ENCODE measurements at regions not wholly inside any gene's neighbourhood (a gene's known extent, or its start where the extent isn't known, plus 50 kb on each side); places are given as distances from the start of the nearest gene placed in this dataset.

DNA sequence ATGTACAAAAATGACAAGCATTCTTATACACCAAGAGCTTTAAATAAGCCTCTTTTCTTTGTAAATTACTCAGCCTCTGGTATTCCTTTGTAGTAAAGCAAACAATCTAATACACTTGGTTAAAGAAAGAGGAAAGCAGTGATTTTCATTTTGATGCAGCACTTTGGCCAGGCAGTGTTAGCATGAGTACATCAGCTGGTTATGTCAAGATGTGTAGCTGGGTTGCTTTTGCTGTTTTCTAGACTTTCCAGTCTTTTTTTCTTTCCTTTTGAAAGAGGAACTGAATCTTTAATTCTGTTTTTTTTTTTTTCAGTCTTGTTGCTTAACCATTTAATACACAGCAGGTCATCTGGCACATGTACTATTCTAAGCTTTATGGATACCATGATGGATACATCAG lies 167.1 kb upstream of the AADAT start:
- CTCF ChIA-PET, result no interaction called here
- Mint-ChIP-seq H3K27ac (no peak overlapping the region), H3K4me3 (no peak overlapping the region), H3K27me3 (ENCODE audit: low read depth) (no peaks in the 10 kb centered on the region), H3K9me3 (no peaks in the 10 kb centered on the region), H3K36me3 (no peaks in the 10 kb centered on the region), H3K4me1 (peaks cover 12% of the 10 kb centered on the region)
- no peak for TF ChIP-seq ZBTB21 (CRISPR knock-in tag; IDR thresholded peaks at IDR 0.05; ENCODE audit: borderline replicate concordance)
- TF ChIP-seq GABPB1 (CRISPR knock-in tag; IDR thresholded peaks at IDR 0.05), result no peak
- no peak for TF ChIP-seq ZNF121 (CRISPR knock-in tag; IDR thresholded peaks at IDR 0.05)
- TF ChIP-seq, protein P1, sequence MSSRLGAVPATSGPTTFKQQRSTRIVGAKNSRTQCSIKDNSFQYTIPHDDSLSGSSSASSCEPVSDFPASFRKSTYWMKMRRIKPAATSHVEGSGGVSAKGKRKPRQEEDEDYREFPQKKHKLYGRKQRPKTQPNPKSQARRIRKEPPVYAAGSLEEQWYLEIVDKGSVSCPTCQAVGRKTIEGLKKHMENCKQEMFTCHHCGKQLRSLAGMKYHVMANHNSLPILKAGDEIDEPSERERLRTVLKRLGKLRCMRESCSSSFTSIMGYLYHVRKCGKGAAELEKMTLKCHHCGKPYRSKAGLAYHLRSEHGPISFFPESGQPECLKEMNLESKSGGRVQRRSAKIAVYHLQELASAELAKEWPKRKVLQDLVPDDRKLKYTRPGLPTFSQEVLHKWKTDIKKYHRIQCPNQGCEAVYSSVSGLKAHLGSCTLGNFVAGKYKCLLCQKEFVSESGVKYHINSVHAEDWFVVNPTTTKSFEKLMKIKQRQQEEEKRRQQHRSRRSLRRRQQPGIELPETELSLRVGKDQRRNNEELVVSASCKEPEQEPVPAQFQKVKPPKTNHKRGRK (CRISPR knock-in tag; IDR thresholded peaks at IDR 0.05; ENCODE audit: borderline replicate concordance), result no peak
- no peak for TF ChIP-seq NR1H2 (CRISPR knock-in tag; IDR thresholded peaks at IDR 0.05)
- TF ChIP-seq, protein P2, sequence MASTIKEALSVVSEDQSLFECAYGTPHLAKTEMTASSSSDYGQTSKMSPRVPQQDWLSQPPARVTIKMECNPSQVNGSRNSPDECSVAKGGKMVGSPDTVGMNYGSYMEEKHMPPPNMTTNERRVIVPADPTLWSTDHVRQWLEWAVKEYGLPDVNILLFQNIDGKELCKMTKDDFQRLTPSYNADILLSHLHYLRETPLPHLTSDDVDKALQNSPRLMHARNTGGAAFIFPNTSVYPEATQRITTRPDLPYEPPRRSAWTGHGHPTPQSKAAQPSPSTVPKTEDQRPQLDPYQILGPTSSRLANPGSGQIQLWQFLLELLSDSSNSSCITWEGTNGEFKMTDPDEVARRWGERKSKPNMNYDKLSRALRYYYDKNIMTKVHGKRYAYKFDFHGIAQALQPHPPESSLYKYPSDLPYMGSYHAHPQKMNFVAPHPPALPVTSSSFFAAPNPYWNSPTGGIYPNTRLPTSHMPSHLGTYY (CRISPR knock-in tag; IDR thresholded peaks at IDR 0.05), result no peak
- no peak for TF ChIP-seq ARID4B (CRISPR knock-in tag; IDR thresholded peaks at IDR 0.05; ENCODE audit: borderline replicate concordance)
- no peak for TF ChIP-seq E2F5 (CRISPR knock-in tag; IDR thresholded peaks at IDR 0.05)
- TF ChIP-seq PREB (CRISPR knock-in tag; IDR thresholded peaks at IDR 0.05; ENCODE audit: borderline replicate concordance), result no peak
- no peak for TF ChIP-seq IRF2 (CRISPR knock-in tag; IDR thresholded peaks at IDR 0.05; ENCODE audit: borderline replicate concordance, low read depth)
- TF ChIP-seq, protein P3, sequence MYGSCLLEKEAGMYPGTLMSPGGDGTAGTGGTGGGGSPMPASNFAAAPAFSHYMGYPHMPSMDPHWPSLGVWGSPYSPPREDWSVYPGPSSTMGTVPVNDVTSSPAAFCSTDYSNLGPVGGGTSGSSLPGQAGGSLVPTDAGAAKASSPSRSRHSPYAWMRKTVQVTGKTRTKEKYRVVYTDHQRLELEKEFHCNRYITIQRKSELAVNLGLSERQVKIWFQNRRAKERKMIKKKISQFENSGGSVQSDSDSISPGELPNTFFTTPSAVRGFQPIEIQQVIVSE (CRISPR knock-in tag; IDR thresholded peaks at IDR 0.05; ENCODE audit: borderline replicate concordance), result no peak
- ATAC-seq, result no peak
- no peak for DNase-seq (ENCODE audit: low spot score)
- POLR2A ChIA-PET, result no interaction called here

DNA sequence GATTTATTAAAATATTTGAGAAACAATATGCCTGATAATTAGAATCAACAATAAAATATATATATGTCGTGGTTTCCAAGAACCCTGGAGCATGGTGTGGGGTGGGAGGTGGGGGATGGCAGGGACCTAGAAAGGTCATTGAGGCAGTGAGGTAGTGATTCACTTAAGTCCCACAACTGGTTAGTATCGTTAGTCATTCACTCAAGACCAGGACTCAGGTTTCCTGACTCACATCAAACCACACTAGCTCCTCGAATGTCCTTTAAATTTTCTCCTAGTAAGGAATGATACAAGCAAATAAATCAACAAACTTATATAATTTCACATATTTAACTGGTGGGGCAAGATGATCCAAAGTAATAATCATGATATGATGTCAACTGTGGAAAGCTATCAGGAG lies 158.8 kb upstream of the AADAT start:
- H3K4me1 Mint-ChIP-seq, result peaks cover 4% of the 10 kb centered on the region
- no peak for ATAC-seq
- ChIA-PET CTCF (interaction anchor here (1.0 to 3.2 kb wide), 2 partner anchors 11 to 21 kb away, joined by 4 to 21 read pairs; no protein-coding TSS in a partner anchor), POLR2A (no interaction called here)
- no peak for DNase-seq (ENCODE audit: low spot score)
- H3K4me3 Mint-ChIP-seq, result no peak overlapping the region
- H3K27ac Mint-ChIP-seq, result no peak overlapping the region
- no peaks in the 10 kb centered on the region for H3K27me3 Mint-ChIP-seq (ENCODE audit: low read depth)
- H3K36me3 Mint-ChIP-seq, result no peaks in the 10 kb centered on the region
- H3K9me3 Mint-ChIP-seq, result no peaks in the 10 kb centered on the region
- TF ChIP-seq PRDM15 (CRISPR knock-in tag; IDR thresholded peaks at IDR 0.05) (no peak), E2F1 (CRISPR knock-in tag; IDR thresholded peaks at IDR 0.05) (no peak), JUN (CRISPR knock-in tag; IDR thresholded peaks at IDR 0.05) (no peak), MYBL2 (CRISPR knock-in tag; IDR thresholded peaks at IDR 0.05) (no peak), NR1H2 (CRISPR knock-in tag; IDR thresholded peaks at IDR 0.05) (no peak), NFATC4 (CRISPR knock-in tag; IDR thresholded peaks at IDR 0.05) (no peak), PREB (CRISPR knock-in tag; IDR thresholded peaks at IDR 0.05; ENCODE audit: borderline replicate concordance) (no peak), ZNF317 (CRISPR knock-in tag; IDR thresholded peaks at IDR 0.05; ENCODE audit: borderline replicate concordance, low read depth) (no peak), TP53 (CRISPR knock-in tag; IDR thresholded peaks at IDR 0.05) (no peak)
